Right lobe of liver (tissue), 4 donors: ENCODE measurements at regions not wholly inside any gene's neighbourhood (a gene's known extent, or its start where the extent isn't known, plus 50 kb on each side); places are given as distances from the start of the nearest gene placed in this dataset.

ENCODE experiments used
- POLR2A ChIP-seq: fragments of 450-650 bp; IDR thresholded peaks from one replicate; pipeline ENCODE4 v1.6.1; 2017; ENCODE audit warnings: antibody characterized with exemption, mild to moderate bottlenecking
- TF ChIP-seq, protein P1 (sequence below), 4 donors: fragments of 200-600 bp in 3 of 4; fragments of 450-650 bp in 1 of 4; IDR thresholded peaks; one replicate each; pipeline versions ENCODE4 v1.5.1 to v1.8.0; 2016 to 2022; ENCODE audit warnings: antibody characterized with exemption in 4 of 4, mild to moderate bottlenecking in 2 of 4
- donor health status: DM: no; HTN: no; CAD: no.
- donor health status: DM: no; HTN: no; CAD: no.
- donor health status: DM: no; HTN: yes; CAD: no.

DNA sequence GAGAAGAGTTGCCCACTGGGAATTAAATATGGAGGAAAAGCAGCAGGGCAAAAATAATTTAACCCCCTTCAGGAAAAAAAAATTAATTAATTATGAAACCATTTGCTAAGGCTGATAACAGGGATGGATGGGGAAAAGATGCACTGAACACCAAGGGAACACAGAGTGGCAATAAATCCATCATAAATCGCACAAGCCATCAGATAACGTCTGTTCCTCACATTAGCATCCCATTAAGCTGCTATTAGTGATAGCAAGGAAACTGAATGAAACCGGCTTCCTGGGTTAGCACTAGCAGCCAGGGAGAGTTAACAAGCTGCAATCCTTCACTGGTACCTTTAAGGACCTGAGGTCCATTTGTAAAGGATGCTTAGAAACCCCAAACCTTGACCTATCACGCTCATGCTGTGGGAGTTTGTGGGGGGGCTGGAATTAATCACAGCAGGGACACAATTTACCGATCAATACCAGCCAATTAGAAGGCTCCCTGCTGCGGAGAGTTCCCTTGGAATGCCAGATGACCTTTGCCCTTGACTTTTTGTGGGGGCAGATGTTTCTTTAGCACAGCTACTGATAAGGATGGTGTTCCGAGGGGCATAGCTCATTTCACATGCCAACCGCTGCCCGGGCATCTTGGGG lies 175.5 kb upstream of the KLF7 start:
- TF ChIP-seq, protein P1, sequence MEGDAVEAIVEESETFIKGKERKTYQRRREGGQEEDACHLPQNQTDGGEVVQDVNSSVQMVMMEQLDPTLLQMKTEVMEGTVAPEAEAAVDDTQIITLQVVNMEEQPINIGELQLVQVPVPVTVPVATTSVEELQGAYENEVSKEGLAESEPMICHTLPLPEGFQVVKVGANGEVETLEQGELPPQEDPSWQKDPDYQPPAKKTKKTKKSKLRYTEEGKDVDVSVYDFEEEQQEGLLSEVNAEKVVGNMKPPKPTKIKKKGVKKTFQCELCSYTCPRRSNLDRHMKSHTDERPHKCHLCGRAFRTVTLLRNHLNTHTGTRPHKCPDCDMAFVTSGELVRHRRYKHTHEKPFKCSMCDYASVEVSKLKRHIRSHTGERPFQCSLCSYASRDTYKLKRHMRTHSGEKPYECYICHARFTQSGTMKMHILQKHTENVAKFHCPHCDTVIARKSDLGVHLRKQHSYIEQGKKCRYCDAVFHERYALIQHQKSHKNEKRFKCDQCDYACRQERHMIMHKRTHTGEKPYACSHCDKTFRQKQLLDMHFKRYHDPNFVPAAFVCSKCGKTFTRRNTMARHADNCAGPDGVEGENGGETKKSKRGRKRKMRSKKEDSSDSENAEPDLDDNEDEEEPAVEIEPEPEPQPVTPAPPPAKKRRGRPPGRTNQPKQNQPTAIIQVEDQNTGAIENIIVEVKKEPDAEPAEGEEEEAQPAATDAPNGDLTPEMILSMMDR (IDR thresholded peaks at IDR 0.05): no peak
- TF ChIP-seq POLR2A: no peak
